ENCODE measurements at regions not wholly inside any gene's neighbourhood (a gene's known extent, or its start where the extent isn't known, plus 50 kb on each side); places are given as distances from the start of the nearest gene placed in this dataset.

DNA sequence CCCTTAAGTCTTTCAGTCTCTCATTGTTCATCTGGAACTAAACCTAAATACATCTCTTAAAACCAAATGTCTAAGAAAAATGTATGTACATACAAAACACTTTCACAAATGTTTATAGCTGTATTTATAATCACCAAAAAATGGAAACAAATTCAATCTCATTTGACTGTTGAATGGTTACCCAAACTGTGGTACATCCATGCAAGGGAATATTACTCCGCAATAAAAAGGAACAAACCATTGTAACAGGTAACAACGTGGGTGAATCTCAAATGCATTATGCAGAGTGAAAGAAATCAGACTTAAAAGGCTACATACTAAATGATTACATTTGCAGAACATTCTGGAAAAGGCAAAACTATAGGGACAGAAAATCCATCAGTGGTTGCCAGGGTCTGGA, 425.2 kb downstream of the COG6 start:
- H3K27ac Mint-ChIP-seq = no peak overlapping the region
- H3K36me3 Mint-ChIP-seq (ENCODE audit: low read depth) = no peaks in the 10 kb centered on the region
- TF ChIP-seq, protein P1, sequence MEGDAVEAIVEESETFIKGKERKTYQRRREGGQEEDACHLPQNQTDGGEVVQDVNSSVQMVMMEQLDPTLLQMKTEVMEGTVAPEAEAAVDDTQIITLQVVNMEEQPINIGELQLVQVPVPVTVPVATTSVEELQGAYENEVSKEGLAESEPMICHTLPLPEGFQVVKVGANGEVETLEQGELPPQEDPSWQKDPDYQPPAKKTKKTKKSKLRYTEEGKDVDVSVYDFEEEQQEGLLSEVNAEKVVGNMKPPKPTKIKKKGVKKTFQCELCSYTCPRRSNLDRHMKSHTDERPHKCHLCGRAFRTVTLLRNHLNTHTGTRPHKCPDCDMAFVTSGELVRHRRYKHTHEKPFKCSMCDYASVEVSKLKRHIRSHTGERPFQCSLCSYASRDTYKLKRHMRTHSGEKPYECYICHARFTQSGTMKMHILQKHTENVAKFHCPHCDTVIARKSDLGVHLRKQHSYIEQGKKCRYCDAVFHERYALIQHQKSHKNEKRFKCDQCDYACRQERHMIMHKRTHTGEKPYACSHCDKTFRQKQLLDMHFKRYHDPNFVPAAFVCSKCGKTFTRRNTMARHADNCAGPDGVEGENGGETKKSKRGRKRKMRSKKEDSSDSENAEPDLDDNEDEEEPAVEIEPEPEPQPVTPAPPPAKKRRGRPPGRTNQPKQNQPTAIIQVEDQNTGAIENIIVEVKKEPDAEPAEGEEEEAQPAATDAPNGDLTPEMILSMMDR (IDR thresholded peaks at IDR 0.05) = no peak
- ChIA-PET POLR2A (no interaction called here), CTCF (no interaction called here)
- peaks cover 4% of the 10 kb centered on the region for H3K4me1 Mint-ChIP-seq
- H3K27me3 Mint-ChIP-seq = no peaks in the 10 kb centered on the region
- intact Hi-C loops (cut with micrococcal nuclease) = no loop called here
- DNase-seq = no peak
- ATAC-seq (ENCODE audit: low read depth) = no peak
- no peaks in the 10 kb centered on the region for H3K9me3 Mint-ChIP-seq
- no peak overlapping the region for H3K4me3 Mint-ChIP-seq

DNA sequence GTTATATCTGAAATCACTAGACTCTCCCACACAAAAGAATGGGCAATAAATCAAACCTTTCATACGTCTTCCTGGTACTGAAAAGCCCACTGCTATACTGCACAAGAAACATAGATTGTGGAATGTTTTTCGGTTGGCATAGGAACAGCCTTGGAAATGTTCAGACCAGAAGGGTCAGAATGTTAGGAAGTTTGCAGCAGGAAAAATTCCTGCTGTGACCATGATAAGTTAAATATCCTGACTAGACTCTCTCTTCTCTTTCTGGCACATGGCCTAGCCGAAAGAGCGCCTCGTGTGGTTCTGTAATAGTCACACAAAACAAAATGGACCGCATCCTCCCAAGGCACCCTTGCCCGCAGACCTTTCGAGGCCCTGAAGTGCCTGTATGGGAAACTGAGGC, 427.2 kb downstream of the COG6 start:
- intact Hi-C loops (cut with micrococcal nuclease) = no loop called here
- CTCF ChIA-PET = no interaction called here
- no peaks in the 10 kb centered on the region for H3K36me3 Mint-ChIP-seq (ENCODE audit: low read depth)
- TF ChIP-seq, protein P1 (IDR thresholded peaks at IDR 0.05) = no peak
- DNase-seq = no peak
- H3K9me3 Mint-ChIP-seq = no peaks in the 10 kb centered on the region
- H3K27ac Mint-ChIP-seq = no peak overlapping the region
- H3K4me1 Mint-ChIP-seq = peaks cover 2% of the 10 kb centered on the region
- POLR2A ChIA-PET = no interaction called here
- no peak for ATAC-seq (ENCODE audit: low read depth)
- H3K4me3 Mint-ChIP-seq = no peak overlapping the region
- H3K27me3 Mint-ChIP-seq = no peaks in the 10 kb centered on the region

DNA sequence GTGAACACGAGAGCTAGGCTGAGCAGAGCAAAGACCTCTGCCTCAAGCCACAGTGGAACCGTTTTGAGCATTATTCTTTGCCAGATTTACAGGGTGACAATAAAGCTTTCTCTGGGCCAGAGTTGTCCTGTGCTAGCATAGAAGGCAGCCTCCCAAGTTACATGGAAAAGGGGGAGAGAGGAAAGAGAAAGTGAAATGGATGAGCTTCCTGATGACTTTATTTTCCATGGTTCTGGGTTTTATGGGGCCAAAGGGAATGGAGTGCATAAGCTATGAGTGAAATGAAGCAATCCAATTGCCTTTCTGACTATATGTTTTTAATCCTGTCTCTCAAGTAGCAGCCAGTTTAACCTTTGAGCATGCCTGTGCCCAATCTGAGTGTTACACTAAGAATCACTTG, 428.4 kb downstream of the COG6 start:
- TF ChIP-seq, protein P1 (IDR thresholded peaks at IDR 0.05) = no peak
- H3K27me3 Mint-ChIP-seq = no peaks in the 10 kb centered on the region
- ATAC-seq (ENCODE audit: low read depth) (no peak), DNase-seq (no peak)
- intact Hi-C loops (cut with micrococcal nuclease) = no loop called here
- no peak overlapping the region for H3K4me3 Mint-ChIP-seq
- no peaks in the 10 kb centered on the region for H3K36me3 Mint-ChIP-seq (ENCODE audit: low read depth)
- POLR2A ChIA-PET = interaction anchor here (0.6 kb wide), 1 partner anchor 255 kb away, joined by 3 read pairs; no protein-coding TSS in a partner anchor
- CTCF ChIA-PET = interaction anchor here (0.9 to 1.1 kb wide), 2 partner anchors 8 to 14 kb away, joined by 3 read pairs; no protein-coding TSS in a partner anchor
- no peak overlapping the region for H3K27ac Mint-ChIP-seq
- no peaks in the 10 kb centered on the region for H3K9me3 Mint-ChIP-seq
- no peaks in the 10 kb centered on the region for H3K4me1 Mint-ChIP-seq

DNA sequence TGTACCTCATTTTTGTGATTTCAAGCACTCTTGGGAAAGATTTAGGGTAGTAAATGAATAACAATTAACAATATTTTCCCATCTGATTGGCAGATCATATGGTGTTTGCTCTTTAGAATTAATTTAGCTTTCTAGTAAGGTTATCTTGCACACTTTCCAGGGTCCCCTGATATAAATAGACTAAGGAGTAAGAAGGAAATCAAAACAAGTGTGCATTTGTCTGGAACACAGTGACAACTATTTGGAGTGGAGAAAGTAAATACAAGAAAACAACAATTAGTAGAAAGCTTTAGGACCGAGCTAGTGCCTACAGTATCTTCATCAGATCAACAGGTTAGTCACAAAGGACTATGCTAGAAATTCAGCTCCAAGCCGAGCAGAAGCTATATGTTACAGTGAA, 429.5 kb downstream of the COG6 start:
- H3K36me3 Mint-ChIP-seq (ENCODE audit: low read depth) = no peaks in the 10 kb centered on the region
- TF ChIP-seq, protein P1 (IDR thresholded peaks at IDR 0.05) = no peak
- no peak overlapping the region for H3K4me3 Mint-ChIP-seq
- DNase-seq (no peak), ATAC-seq (ENCODE audit: low read depth) (no peak)
- no peaks in the 10 kb centered on the region for H3K9me3 Mint-ChIP-seq
- POLR2A ChIA-PET = no interaction called here
- H3K4me1 Mint-ChIP-seq = no peaks in the 10 kb centered on the region
- peak overlapping the region; percentile 15 for H3K27ac Mint-ChIP-seq
- CTCF ChIA-PET = interaction anchor here (1.2 to 3.2 kb wide), 2 partner anchors 16 to 142 kb away, joined by 3 to 11 read pairs; no protein-coding TSS in a partner anchor
- H3K27me3 Mint-ChIP-seq = no peaks in the 10 kb centered on the region
- intact Hi-C loops (cut with micrococcal nuclease) = no loop called here

DNA sequence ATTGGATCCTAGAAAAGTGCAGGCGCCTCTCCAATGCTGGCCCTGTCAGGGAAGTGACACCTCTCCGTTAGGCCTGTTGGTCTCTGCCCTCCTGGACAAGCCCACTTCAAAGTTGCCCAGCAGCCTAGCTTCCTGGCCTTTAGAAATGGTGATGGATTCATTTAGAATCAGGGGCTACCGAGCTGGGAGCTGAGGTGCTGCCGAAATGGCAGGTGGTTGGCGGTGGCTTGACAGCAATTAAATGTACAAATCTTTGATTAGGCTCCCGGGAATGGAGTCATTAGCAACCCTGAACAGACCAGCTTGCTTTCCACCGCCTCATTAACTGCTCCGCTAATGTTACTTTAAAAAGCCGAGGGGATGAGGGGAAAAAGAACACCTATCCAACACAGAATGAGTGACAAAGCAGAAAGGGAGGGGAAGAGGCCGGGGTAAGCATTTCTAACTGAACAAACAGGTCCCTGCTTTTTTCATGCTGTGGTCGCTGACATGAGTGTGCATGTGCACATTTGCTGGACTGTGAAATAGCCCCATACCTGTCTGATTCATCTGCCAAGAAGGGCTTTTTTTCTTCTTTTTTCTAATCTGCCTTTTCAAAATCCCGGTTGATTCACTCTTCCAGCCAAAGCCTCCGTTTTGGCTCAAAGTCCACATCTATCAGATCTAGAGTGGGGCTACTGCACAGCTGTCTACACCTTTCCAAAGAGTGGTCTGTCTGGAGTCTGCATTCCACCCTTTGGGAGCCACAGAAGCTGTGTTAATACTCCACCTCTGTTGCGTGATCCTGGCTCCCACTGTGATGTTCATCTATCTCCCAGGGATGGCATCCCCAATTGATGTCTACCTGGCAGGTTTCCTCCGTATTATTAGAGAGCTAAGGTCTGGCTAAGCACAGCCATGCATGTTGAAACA, 431.9 kb downstream of the COG6 start:
- no peak overlapping the region for H3K4me3 Mint-ChIP-seq
- no peak overlapping the region for H3K27ac Mint-ChIP-seq
- intact Hi-C loops (cut with micrococcal nuclease) = no loop called here
- DNase-seq (no peak), ATAC-seq (ENCODE audit: low read depth) (no peak)
- no peaks in the 10 kb centered on the region for H3K4me1 Mint-ChIP-seq
- no peaks in the 10 kb centered on the region for H3K27me3 Mint-ChIP-seq
- ChIA-PET CTCF (interaction anchor here (3.2 kb wide), 1 partner anchor 18 kb away, joined by 11 read pairs; no protein-coding TSS in a partner anchor), POLR2A (interaction anchor here (0.7 kb wide), 1 partner anchor 118 kb away, joined by 3 read pairs; no protein-coding TSS in a partner anchor)
- H3K9me3 Mint-ChIP-seq = no peaks in the 10 kb centered on the region
- no peaks in the 10 kb centered on the region for H3K36me3 Mint-ChIP-seq (ENCODE audit: low read depth)
- TF ChIP-seq, protein P1 (IDR thresholded peaks at IDR 0.05) = no peak
